SK-N-SH (cell line): ENCODE measurements at regions not wholly inside any gene's neighbourhood (a gene's known extent, or its start where the extent isn't known, plus 50 kb on each side); places are given as distances from the start of the nearest gene placed in this dataset.

ENCODE experiments used
- CTCF ChIA-PET: fragments of 300-600, 350-600 bp; formaldehyde crosslinking; extraction: SDS; loops from one replicate; lab custom pipeline; 2021; lab: Yijun Ruan, JAX
- POLR2A ChIA-PET: fragments of 350-600 bp; sonication (Branson Sonifier 250); formaldehyde crosslinking; extraction: SDS; loops from one replicate; lab custom pipeline; 2020; ENCODE audit warnings: antibody characterized with exemption, inconsistent platforms; lab: Yijun Ruan, JAX
- DNase-seq: peaks from one replicate; pipeline ENCODE4 v3.0.0; 2012
- H2AFZ ChIP-seq: fragments of 200-600 bp; sonication (generic); 2 replicates; pipeline ENCODE4 v1.8.1; 2016; ENCODE audit warnings: antibody characterized with exemption, mild to moderate bottlenecking, low read depth
- H3F3A ChIP-seq: fragments of 200-600 bp; sonication (generic); replicated peaks from 2 replicates; pipeline ENCODE3; 2016; ENCODE audit warnings: antibody characterized with exemption, mild to moderate bottlenecking; ENCODE audit not compliant: insufficient read depth
- H3K27ac ChIP-seq, 2 experiments: fragments of 200-500 bp in 1 of 2; fragments of 200-600 bp in 1 of 2; sonication (Bioruptor generic) in 1 of 2; sonication (generic), shearing (Covaris generic) in 1 of 2; 2 replicates each; pipeline versions ENCODE4 v1.5.1 to v1.6.1; 2014 to 2016; ENCODE audit warnings: low read depth in 2 of 2, inconsistent platforms in 1 of 2, low read length in 1 of 2, mild to moderate bottlenecking in 1 of 2, mixed read lengths in 1 of 2
- H3K27me3 ChIP-seq: fragments of 200-600 bp; sonication (generic), shearing (Covaris generic); 2 replicates; pipeline ENCODE4 v1.6.1; 2016; ENCODE audit warnings: mixed run types; ENCODE audit not compliant: insufficient read depth
- H3K36me3 ChIP-seq, 2 experiments: fragments of 200-500 bp in 1 of 2; fragments of 200-600 bp in 1 of 2; sonication (Bioruptor generic) in 1 of 2; sonication (generic) in 1 of 2; replicated peaks in 1 of 2; 2 replicates each; pipeline versions ENCODE3 to v1.5.1; 2014 to 2016; ENCODE audit warnings: low read length in 1 of 2, mild to moderate bottlenecking in 1 of 2; ENCODE audit not compliant: insufficient read depth in 2 of 2, control insufficient read depth in 1 of 2
- H3K4me1 ChIP-seq, 2 experiments: fragments of 200-500 bp in 1 of 2; fragments of 200-600 bp in 1 of 2; sonication (Bioruptor generic) in 1 of 2; sonication (generic), shearing (Covaris generic) in 1 of 2; 2 replicates each; pipeline versions ENCODE4 v1.5.1 to v1.6.1; 2014 to 2016; ENCODE audit warnings: low read depth in 1 of 2, low read length in 1 of 2, mixed run types in 1 of 2; ENCODE audit not compliant: insufficient read depth in 2 of 2, control insufficient read depth in 1 of 2
- H3K4me2 ChIP-seq: fragments of 200-600 bp; sonication (generic), shearing (Covaris generic); 2 replicates; pipeline ENCODE4 v1.6.1; 2017; ENCODE audit warnings: mixed run types
- H3K4me3 ChIP-seq, 2 experiments: fragments of 200-500 bp in 1 of 2; fragments of 200-600 bp in 1 of 2; sonication (Bioruptor generic) in 1 of 2; sonication (generic), shearing (Covaris generic) in 1 of 2; 2 replicates each; pipeline versions ENCODE4 v1.5.1 to v1.8.1; 2014 to 2016; ENCODE audit warnings: low read depth in 2 of 2, inconsistent platforms in 1 of 2, low read length in 1 of 2, mild to moderate bottlenecking in 1 of 2, mixed read lengths in 1 of 2, moderate library complexity in 1 of 2
- H3K79me2 ChIP-seq: fragments of 200-600 bp; sonication (generic); 2 replicates; pipeline ENCODE4 v1.8.1; 2017; ENCODE audit warnings: mild to moderate bottlenecking; ENCODE audit not compliant: insufficient read depth
- H3K9ac ChIP-seq: fragments of 200-600 bp; sonication (generic); 2 replicates; pipeline ENCODE4 v1.6.1; 2017; ENCODE audit warnings: mixed run types
- H3K9me2 ChIP-seq: fragments of 200-600 bp; sonication (generic); 2 replicates; pipeline ENCODE4 v1.6.1; 2017; ENCODE audit warnings: mixed run types
- H3K9me3 ChIP-seq: fragments of 200-600 bp; sonication (generic); 2 replicates; pipeline ENCODE4 v1.6.1; 2017; ENCODE audit warnings: mixed run types, mild to moderate bottlenecking, moderate library complexity
- H4K20me1 ChIP-seq: fragments of 200-600 bp; sonication (generic); 2 replicates; pipeline ENCODE4 v1.6.1; 2017; ENCODE audit warnings: mild to moderate bottlenecking, mixed run types; ENCODE audit not compliant: insufficient read depth
- CTCF ChIP-seq: fragments of 200-600 bp; sonication (generic); IDR thresholded peaks from 2 replicates; pipeline ENCODE4 v1.6.1; 2017; ENCODE audit warnings: antibody characterized with exemption, mild to moderate bottlenecking, moderate library complexity
- EP300 ChIP-seq, 2 experiments: IDR thresholded peaks; 2 replicates each; pipeline versions ENCODE4 v1.4.0 to v1.6.1; 2012; ENCODE audit warnings: borderline replicate concordance in 1 of 2, low read depth in 1 of 2, low read length in 1 of 2
- FOXM1 ChIP-seq: IDR thresholded peaks from 2 replicates; pipeline ENCODE4 v1.4.0; 2012; ENCODE audit warnings: low read depth, mild to moderate bottlenecking
- GABPA ChIP-seq: IDR thresholded peaks from 2 replicates; pipeline ENCODE4 v1.4.0; 2012; ENCODE audit warnings: low read depth, mild to moderate bottlenecking
- GATA2 ChIP-seq: sonication (generic); formaldehyde crosslinking; IDR thresholded peaks from 2 replicates; pipeline ENCODE4 v1.5.0; 2020; ENCODE audit warnings: mild to moderate bottlenecking, missing genetic modification reagents
- MEF2A ChIP-seq: IDR thresholded peaks from 2 replicates; pipeline ENCODE4 v1.4.0; 2012; ENCODE audit warnings: low read depth, borderline replicate concordance
- MXI1 ChIP-seq: IDR thresholded peaks from 2 replicates; pipeline ENCODE4 v1.6.1; 2012; ENCODE audit warnings: mild to moderate bottlenecking, low read depth, low read length, improper control_type of control experiment
- POLR2AphosphoS5 ChIP-seq: IDR thresholded peaks from 2 replicates; pipeline ENCODE4 v1.6.1; 2012; ENCODE audit warnings: low read depth, low read length
- RAD21 ChIP-seq: IDR thresholded peaks from 2 replicates; pipeline ENCODE4 v1.6.1; 2012; ENCODE audit warnings: mild to moderate bottlenecking, low read length
- SIN3A ChIP-seq: IDR thresholded peaks from 2 replicates; pipeline ENCODE4 v1.6.1; 2012; ENCODE audit warnings: low read depth, mild to moderate bottlenecking, low read length, moderate library complexity, borderline replicate concordance
- SMC3 ChIP-seq: IDR thresholded peaks from 2 replicates; pipeline ENCODE4 v1.6.1; 2012; ENCODE audit warnings: low read depth, low read length, improper control_type of control experiment
- TAF1 ChIP-seq: IDR thresholded peaks from 2 replicates; pipeline ENCODE4 v1.6.1; 2012; ENCODE audit warnings: low read depth, mild to moderate bottlenecking, low read length, moderate library complexity, borderline replicate concordance
- TEAD4 ChIP-seq: IDR thresholded peaks from 2 replicates; pipeline ENCODE4 v1.4.0; 2012; ENCODE audit warnings: mild to moderate bottlenecking, borderline replicate concordance; ENCODE audit not compliant: insufficient read depth
- USF1 ChIP-seq: IDR thresholded peaks from 2 replicates; pipeline ENCODE4 v1.4.0; 2012; ENCODE audit warnings: low read depth, borderline replicate concordance
- YY1 ChIP-seq: IDR thresholded peaks from 2 replicates; pipeline ENCODE4 v1.4.0; 2012; ENCODE audit warnings: low read depth, mild to moderate bottlenecking
- WGBS: methylation state at CpG from one replicate; pipeline ENCODE4 v1.1.6; 2017; ENCODE audit warnings: low lambda C conversion rate; 5-methylcytosine and 5-hydroxymethylcytosine counted together
- TF ChIP-seq, protein P1 (sequence below): IDR thresholded peaks from 2 replicates; pipeline ENCODE4 v1.4.0; 2012; ENCODE audit warnings: low read depth, borderline replicate concordance

DNA sequence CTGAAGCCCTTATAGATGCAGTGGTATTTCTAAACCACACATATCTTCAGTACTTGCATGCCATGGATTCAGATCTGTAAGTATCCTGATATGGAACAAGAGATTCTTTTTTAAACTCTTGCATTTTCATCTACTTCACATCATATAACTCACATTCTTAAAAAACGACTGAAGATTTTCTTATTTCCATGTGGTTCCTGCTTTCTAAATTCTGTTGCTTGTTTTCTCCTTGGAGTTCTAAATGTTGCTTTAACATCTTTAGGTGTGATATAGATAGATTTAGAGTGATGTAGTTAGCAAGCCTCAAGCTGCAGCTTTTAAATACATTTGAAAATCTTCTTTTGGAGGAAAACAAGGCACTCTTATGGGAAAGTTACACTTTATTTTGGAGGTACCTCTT is 455.4 kb downstream of the FOXG1 start:
- no peaks in the 10 kb centered on the region for H3K36me3 ChIP-seq
- no peak overlapping the region for H3K9ac ChIP-seq
- no peak overlapping the region for H3K4me3 ChIP-seq
- ChIA-PET POLR2A (no interaction called here), CTCF (interaction anchor here (0.7 to 1.4 kb wide), 2 partner anchors 461 to 467 kb away, joined by 3 read pairs; no protein-coding TSS in a partner anchor)
- DNase-seq = no peak
- H3K9me3 ChIP-seq = no peaks in the 10 kb centered on the region
- peaks cover 8% of the 10 kb centered on the region; the same call in 1 of the 2 replicates for H3K27me3 ChIP-seq
- peaks cover 0 to 8% of the 10 kb centered on the region in 2 experiments; a peak in 1 of 4 replicates for H3K4me1 ChIP-seq
- no peak overlapping the region for H2AFZ ChIP-seq
- no peak overlapping the region for H3K4me2 ChIP-seq
- H4K20me1 ChIP-seq = no peaks in the 10 kb centered on the region
- TF ChIP-seq TEAD4 (no peak), CTCF (no peak), RAD21 (no peak), MEF2A (no peak), FOXM1 (no peak), SIN3A (no peak), POLR2AphosphoS5 (no peak), GABPA (no peak), EP300 (IDR thresholded peaks at IDR 0.05; ENCODE audit: borderline replicate concordance in 1 of 2, low read depth in 1 of 2, low read length in 1 of 2) (no peak), GATA2 (CRISPR knock-in tag) (no peak), SMC3 (no peak), USF1 (no peak), YY1 (no peak), TAF1 (no peak), MXI1 (no peak)
- TF ChIP-seq, protein P1, sequence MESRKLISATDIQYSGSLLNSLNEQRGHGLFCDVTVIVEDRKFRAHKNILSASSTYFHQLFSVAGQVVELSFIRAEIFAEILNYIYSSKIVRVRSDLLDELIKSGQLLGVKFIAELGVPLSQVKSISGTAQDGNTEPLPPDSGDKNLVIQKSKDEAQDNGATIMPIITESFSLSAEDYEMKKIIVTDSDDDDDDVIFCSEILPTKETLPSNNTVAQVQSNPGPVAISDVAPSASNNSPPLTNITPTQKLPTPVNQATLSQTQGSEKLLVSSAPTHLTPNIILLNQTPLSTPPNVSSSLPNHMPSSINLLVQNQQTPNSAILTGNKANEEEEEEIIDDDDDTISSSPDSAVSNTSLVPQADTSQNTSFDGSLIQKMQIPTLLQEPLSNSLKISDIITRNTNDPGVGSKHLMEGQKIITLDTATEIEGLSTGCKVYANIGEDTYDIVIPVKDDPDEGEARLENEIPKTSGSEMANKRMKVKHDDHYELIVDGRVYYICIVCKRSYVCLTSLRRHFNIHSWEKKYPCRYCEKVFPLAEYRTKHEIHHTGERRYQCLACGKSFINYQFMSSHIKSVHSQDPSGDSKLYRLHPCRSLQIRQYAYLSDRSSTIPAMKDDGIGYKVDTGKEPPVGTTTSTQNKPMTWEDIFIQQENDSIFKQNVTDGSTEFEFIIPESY = no peak
- no peaks in the 10 kb centered on the region for H3F3A ChIP-seq
- no peaks in the 10 kb centered on the region for H3K79me2 ChIP-seq
- H3K9me2 ChIP-seq = no peaks in the 10 kb centered on the region
- no peak overlapping the region for H3K27ac ChIP-seq
- WGBS = 5% methylated on average over 1 of the region's 1 CpG
